ENCODE measurements at regions not wholly inside any gene's neighbourhood (a gene's known extent, or its start where the extent isn't known, plus 50 kb on each side); places are given as distances from the start of the nearest gene placed in this dataset.
"Not testable (repeated sequence)": the region's sequence is repeated elsewhere in the genome, so short reads cannot be mapped to it uniquely, and the experiment has no call there.

DNA sequence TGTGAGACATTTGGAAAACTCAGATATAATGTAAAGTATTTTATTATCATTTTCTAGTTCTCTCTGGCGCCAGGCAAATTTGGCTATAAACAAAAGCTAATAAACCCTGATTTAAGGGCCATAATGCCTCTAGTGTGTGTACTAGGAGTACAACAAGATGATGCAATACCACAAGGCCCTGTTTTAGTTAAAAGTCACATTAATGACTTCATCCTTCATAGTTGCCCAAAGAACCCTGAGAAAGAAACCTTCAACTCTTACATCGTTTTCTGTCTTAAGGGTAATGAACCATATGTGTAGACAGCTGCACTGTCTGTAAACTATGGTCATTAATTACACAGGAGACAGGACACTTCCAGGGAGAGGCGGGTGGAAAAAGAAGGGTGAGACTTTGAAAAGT lies 538.4 kb downstream of the FAM181B start:
- no peaks in the 10 kb centered on the region for H3K27me3 ChIP-seq
- no peak for TF ChIP-seq POLR2A (IDR thresholded peaks at IDR 0.05)
- H3K4me1 ChIP-seq = no peaks in the 10 kb centered on the region
- H3K36me3 ChIP-seq = no peaks in the 10 kb centered on the region
- no peak overlapping the region for H3K27ac ChIP-seq
- no peaks in the 10 kb centered on the region for H3K9me3 ChIP-seq
- H3K4me3 ChIP-seq = no peak overlapping the region
- DNase-seq (no peak), ATAC-seq (ENCODE audit: low FRiP score in 2 of 2) (no peak)
- WGBS, 2 donors = 74 to 75% methylated on average over 3 of the region's 3 CpGs

DNA sequence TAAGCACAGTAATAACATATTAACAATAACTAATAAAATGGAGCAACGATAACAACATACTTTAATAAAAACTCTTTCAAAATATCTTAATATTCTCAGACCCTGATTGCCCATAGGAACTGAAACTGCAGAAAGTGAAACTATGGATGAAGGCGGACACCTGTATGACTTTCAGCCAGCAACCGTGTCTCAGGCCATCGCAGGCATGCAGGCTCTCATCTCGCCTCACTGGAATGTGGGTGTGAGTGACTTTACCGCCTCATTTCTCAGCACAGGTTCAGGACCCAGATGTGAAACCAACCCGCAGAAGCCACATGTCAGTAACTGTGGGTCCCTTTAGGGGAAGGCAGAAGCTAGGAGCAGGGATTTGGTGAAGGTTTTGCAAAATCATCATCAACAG lies 539.1 kb downstream of the FAM181B start:
- Histone ChIP-seq H3K36me3 (no peaks in the 10 kb centered on the region), H3K27me3 (no peaks in the 10 kb centered on the region), H3K27ac (no peak overlapping the region), H3K4me1 (no peaks in the 10 kb centered on the region), H3K4me3 (no peak overlapping the region), H3K9me3 (no peaks in the 10 kb centered on the region)
- DNase-seq = no peak
- no peak for ATAC-seq (ENCODE audit: low FRiP score in 2 of 2)
- WGBS, 2 donors = 71 to 86% methylated on average over 7 of the region's 7 CpGs
- TF ChIP-seq POLR2AphosphoS5 (IDR thresholded peaks at IDR 0.05) = no peak
- TF ChIP-seq, protein P1, sequence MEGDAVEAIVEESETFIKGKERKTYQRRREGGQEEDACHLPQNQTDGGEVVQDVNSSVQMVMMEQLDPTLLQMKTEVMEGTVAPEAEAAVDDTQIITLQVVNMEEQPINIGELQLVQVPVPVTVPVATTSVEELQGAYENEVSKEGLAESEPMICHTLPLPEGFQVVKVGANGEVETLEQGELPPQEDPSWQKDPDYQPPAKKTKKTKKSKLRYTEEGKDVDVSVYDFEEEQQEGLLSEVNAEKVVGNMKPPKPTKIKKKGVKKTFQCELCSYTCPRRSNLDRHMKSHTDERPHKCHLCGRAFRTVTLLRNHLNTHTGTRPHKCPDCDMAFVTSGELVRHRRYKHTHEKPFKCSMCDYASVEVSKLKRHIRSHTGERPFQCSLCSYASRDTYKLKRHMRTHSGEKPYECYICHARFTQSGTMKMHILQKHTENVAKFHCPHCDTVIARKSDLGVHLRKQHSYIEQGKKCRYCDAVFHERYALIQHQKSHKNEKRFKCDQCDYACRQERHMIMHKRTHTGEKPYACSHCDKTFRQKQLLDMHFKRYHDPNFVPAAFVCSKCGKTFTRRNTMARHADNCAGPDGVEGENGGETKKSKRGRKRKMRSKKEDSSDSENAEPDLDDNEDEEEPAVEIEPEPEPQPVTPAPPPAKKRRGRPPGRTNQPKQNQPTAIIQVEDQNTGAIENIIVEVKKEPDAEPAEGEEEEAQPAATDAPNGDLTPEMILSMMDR (IDR thresholded peaks at IDR 0.05) = no peak
- TF ChIP-seq POLR2A (IDR thresholded peaks at IDR 0.05) = no peak

DNA sequence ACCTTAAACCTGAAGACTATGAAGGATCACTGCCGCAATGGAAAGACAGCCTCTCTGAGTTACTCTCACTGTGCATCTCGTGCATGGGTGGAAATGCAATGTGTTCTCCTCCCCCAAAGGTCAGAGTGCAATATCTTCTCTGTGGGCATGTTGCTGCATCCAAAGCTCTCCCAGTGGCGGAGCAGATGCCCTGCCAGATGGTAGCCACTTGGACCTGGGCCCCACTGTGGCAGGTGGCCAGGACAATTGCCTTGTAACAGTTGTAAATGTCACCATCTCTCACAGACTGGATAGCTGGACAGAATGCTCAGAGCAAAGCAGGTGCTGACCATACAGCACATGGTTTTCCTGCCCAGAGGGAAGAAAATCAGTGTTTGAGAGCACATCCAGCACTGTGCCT lies 542.0 kb downstream of the FAM181B start:
- no peak for TF ChIP-seq POLR2AphosphoS5 (IDR thresholded peaks at IDR 0.05)
- TF ChIP-seq, protein P1 (IDR thresholded peaks at IDR 0.05) = no peak
- TF ChIP-seq EP300 (IDR thresholded peaks at IDR 0.05) = no peak
- no peak for TF ChIP-seq POLR2A (IDR thresholded peaks at IDR 0.05)
- H3K36me3 ChIP-seq = no peaks in the 10 kb centered on the region
- 79 to 84% methylated on average over 3 of the region's 3 CpGs for WGBS, 2 donors
- no peak overlapping the region for H3K27ac ChIP-seq
- DNase-seq (no peak), ATAC-seq (ENCODE audit: low FRiP score in 2 of 2) (no peak)
- no peaks in the 10 kb centered on the region for H3K9me3 ChIP-seq
- H3K27me3 ChIP-seq = no peaks in the 10 kb centered on the region
- H3K4me1 ChIP-seq = no peaks in the 10 kb centered on the region
- H3K4me3 ChIP-seq = no peak overlapping the region

DNA sequence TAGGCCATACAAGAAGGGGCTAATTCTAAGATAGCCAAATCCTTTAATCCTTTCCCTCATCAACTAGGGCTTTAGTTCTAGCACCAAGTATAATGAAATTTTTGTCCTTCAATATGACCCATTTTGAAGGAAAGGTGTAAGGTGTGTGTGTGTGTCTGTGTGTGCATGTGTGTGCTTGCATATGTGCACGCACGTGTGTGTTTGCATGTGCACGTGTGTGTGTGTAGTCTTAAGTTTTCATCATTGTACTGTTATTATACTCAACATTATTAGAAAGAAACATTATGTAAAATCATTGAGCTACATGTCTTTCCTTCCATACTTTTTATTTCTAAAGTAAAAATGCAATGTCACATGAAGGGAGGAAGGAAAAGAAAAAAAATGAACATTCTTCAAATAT lies 547.7 kb downstream of the FAM181B start:
- Histone ChIP-seq H3K27me3 (no peaks in the 10 kb centered on the region), H3K9me3 (no peaks in the 10 kb centered on the region), H3K36me3 (no peaks in the 10 kb centered on the region), H3K4me3 (no peak overlapping the region), H3K4me1 (no peaks in the 10 kb centered on the region), H3K27ac (no peak overlapping the region)
- ATAC-seq (ENCODE audit: low FRiP score in 2 of 2) = no peak
- WGBS, 2 donors = 89 to 92% methylated on average over 3 of the region's 3 CpGs
- DNase-seq = no peak
- TF ChIP-seq EP300 (IDR thresholded peaks at IDR 0.05) (no peak), POLR2AphosphoS5 (IDR thresholded peaks at IDR 0.05) (no peak), POLR2A (IDR thresholded peaks at IDR 0.05) (no peak)

DNA sequence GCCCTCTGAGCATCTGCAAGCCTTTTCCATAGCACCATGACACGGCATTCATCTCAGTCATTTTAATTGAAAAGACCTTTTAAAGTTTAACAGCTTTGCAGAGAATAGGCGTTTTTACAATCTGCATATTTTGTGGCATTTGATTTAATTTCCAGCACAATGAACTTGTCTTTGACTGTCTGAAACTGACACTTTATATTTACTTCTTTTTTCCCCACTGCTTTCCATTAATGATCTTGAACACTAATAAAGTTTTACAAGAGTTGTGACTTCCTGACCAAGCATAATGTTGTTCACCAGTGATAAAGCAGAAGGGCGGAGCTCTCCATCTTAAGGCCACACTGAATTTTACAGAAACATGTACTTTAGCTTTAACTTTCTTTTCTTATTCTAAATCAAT lies 548.7 kb downstream of the FAM181B start:
- no peak for ATAC-seq (ENCODE audit: low FRiP score in 2 of 2)

DNA sequence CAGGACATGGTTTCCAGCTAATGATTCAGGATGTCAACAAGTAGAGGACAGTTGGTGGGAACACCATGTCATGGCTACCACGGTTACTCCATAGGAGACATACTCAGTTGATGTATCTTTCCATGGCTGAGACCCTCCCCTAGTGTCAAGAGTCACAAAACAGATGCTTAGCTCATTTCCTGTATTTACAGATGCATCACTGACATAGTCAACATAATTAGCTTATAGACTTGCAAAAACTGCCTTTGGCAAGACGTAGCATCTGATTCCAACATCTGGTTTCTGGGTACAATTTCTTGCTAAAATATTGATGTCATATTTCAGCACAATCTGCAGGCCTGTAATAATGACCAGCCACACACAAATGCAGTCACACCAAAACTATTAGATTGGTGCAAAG lies 550.3 kb downstream of the FAM181B start:
- H3K27me3 ChIP-seq = no peaks in the 10 kb centered on the region
- H3K36me3 ChIP-seq = no peaks in the 10 kb centered on the region
- DNase-seq (no peak), ATAC-seq (ENCODE audit: low FRiP score in 2 of 2) (no peak)
- H3K9me3 ChIP-seq = no peaks in the 10 kb centered on the region
- WGBS, 2 donors = 58 to 70% methylated on average over 2 of the region's 2 CpGs
- no peak overlapping the region for H3K27ac ChIP-seq
- H3K4me1 ChIP-seq = no peaks in the 10 kb centered on the region
- TF ChIP-seq EP300 (IDR thresholded peaks at IDR 0.05) (no peak), POLR2A (IDR thresholded peaks at IDR 0.05) (no peak), POLR2AphosphoS5 (IDR thresholded peaks at IDR 0.05) (no peak)
- TF ChIP-seq, protein P1 (IDR thresholded peaks at IDR 0.05) = no peak
- H3K4me3 ChIP-seq = no peak overlapping the region

More for the DNA sequence above, 548.7 kb downstream of the FAM181B start:
- H3K27me3 ChIP-seq = no peaks in the 10 kb centered on the region
- H3K27ac ChIP-seq = no peak overlapping the region
- no peaks in the 10 kb centered on the region for H3K36me3 ChIP-seq
- no peaks in the 10 kb centered on the region for H3K4me1 ChIP-seq
- TF ChIP-seq POLR2AphosphoS5 (IDR thresholded peaks at IDR 0.05) = no peak
- no peak for TF ChIP-seq EP300 (IDR thresholded peaks at IDR 0.05)
- TF ChIP-seq, protein P1 (IDR thresholded peaks at IDR 0.05) = no peak
- TF ChIP-seq POLR2A (IDR thresholded peaks at IDR 0.05) = no peak
- no peak overlapping the region for H3K4me3 ChIP-seq
- no peaks in the 10 kb centered on the region for H3K9me3 ChIP-seq
- DNase-seq = no peak
- WGBS, 2 donors = 69 to 83% methylated on average over 3 of the region's 3 CpGs

DNA sequence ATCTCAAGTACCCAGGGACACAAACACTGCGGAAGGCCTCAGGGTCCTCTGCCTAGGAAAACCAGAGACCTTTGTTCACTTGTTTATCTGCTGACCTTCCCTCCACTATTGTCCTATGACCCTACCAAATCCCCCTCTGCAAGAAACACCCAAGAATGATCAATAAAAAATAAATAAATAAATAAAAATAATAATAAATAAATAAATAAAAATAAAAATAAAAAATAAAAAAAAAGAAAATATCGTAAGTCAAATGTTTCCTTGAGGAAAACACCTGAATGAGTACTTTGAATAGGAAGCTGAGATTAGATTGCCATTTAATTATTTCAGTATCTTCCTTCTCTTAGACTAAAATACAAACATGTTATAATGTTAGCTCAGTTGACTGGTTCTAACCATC lies 551.0 kb downstream of the FAM181B start:
- WGBS, 2 donors = 83 to 94% methylated on average over 1 to 2 of the region's 2 CpGs
- not testable (repeated sequence) for H3K27me3 ChIP-seq; DNase-seq; H3K36me3 ChIP-seq; H3K4me3 ChIP-seq; ATAC-seq (ENCODE audit: low FRiP score in 2 of 2); H3K4me1 ChIP-seq; H3K9me3 ChIP-seq; H3K27ac ChIP-seq

DNA sequence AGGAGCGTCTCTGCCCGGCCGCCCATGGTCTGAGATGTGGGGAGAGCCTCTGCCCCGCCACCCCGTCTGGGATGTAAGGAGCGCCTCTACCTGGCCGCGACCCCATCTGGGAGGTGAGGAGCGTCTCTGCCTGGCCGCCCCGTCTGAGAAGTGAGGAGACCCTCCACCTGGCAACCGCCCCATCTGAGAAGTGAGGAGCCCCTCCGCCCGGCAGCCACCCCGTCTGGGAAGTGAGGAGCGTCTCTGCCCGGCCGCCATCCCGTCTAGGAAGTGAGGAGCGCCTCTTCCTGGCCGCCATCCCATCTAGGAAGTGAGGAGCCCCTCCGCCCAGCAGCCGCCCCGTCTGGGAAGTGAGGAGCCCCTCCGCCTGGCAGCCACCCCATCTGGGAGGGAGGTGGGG lies 551.9 kb downstream of the FAM181B start:
- H3K36me3 ChIP-seq; H3K27me3 ChIP-seq; H3K27ac ChIP-seq; H3K4me1 ChIP-seq; ATAC-seq (ENCODE audit: low FRiP score in 2 of 2); H3K4me3 ChIP-seq; H3K9me3 ChIP-seq: not testable (repeated sequence)
- peak in 1 of 2 donors; percentile 66 for DNase-seq
- WGBS, 2 donors = 94 to 99% methylated on average over 9 to 23 of the region's 25 CpGs
